Heart right ventricle (tissue), 16 donors: ENCODE measurements at regions not wholly inside any gene's neighbourhood (a gene's known extent, or its start where the extent isn't known, plus 50 kb on each side); places are given as distances from the start of the nearest gene placed in this dataset.

Experiments
- ATAC-seq, 8 donors: fragments of 200-7000 bp; cut with Tn5 transposase; one replicate each; pipeline ENCODE4 v1.9.1; 2020; ENCODE audit warnings: mild to moderate bottlenecking in 8 of 8, moderate library complexity in 8 of 8, moderate number of reproducible peaks in 1 of 8
- DNase-seq, 2 donors: peaks; one replicate each; pipeline ENCODE4 v3.0.0-alpha.2; 2020
- H3K27ac ChIP-seq, 10 donors: fragments of 200-600 bp; sonication (generic) in 2 of 10; one replicate each; pipeline versions ENCODE4 v1.5.0 to v1.8.0; 2020 to 2022; ENCODE audit warnings: mild to moderate bottlenecking in 3 of 10
- H3K27me3 ChIP-seq, 7 donors: fragments of 200-600 bp; one replicate each; pipeline ENCODE4 v1.8.0; 2021 to 2022; ENCODE audit warnings: mild to moderate bottlenecking in 2 of 7
- H3K36me3 ChIP-seq, 9 donors: fragments of 200-600 bp; sonication (generic) in 1 of 9; one replicate each; pipeline versions ENCODE4 v1.5.0 to v1.8.0; 2020 to 2022; ENCODE audit warnings: mild to moderate bottlenecking in 2 of 9
- H3K4me1 ChIP-seq, 9 donors: fragments of 200-600 bp; sonication (generic) in 1 of 9; one replicate each; pipeline versions ENCODE4 v1.5.0 to v1.8.0; 2020 to 2022; ENCODE audit warnings: mild to moderate bottlenecking in 4 of 9
- H3K4me3 ChIP-seq, 10 donors: fragments of 200-600 bp; sonication (generic) in 2 of 10; one replicate each; pipeline versions ENCODE4 v1.5.0 to v1.8.0; 2020 to 2022; ENCODE audit warnings: mild to moderate bottlenecking in 7 of 10, moderate library complexity in 2 of 10
- H3K9me3 ChIP-seq, 11 donors: fragments of 200-600 bp in 10 of 11; sonication (generic) in 2 of 11; one replicate each; pipeline versions ENCODE4 v1.5.0 to v1.8.0; 2013 to 2022; ENCODE audit warnings: mild to moderate bottlenecking in 2 of 11, control low read depth in 1 of 11, moderate library complexity in 1 of 11
- WGBS, 2 donors: extraction: QIAGEN DNeasy Blood & Tissue Kit; methylation state at CpG; one replicate each; pipeline ENCODE4 v1.1.7; 2013; ENCODE audit warnings: inconsistent platforms in 1 of 2; 5-methylcytosine and 5-hydroxymethylcytosine counted together
- intact Hi-C, 10 donors: fragments of 100-400 bp; cut with DNase I; formaldehyde crosslinking; loops; one replicate each; pipeline versions ENCODE4 v1.11.1 to v1.14.2; 2022
- TF ChIP-seq, protein P1 (sequence below), 9 donors: fragments of 200-600 bp; sonication (generic) in 2 of 9; IDR thresholded peaks; one replicate each; pipeline versions ENCODE4 v1.5.0 to v1.8.0; 2021 to 2022; ENCODE audit warnings: antibody characterized with exemption in 9 of 9, mild to moderate bottlenecking in 5 of 9, moderate library complexity in 1 of 9
- donor health status: Arrhythmogenic right ventricular cardiomyopathy.
- donor health status: ischemic (EF 13 %, LVEDD 7.1; RV severe dilation, severe dysfunction).
- donor health status: healthy with polysubstance abuse.
- donor health status: DM: no; HTN: yes; CAD: no.
- donor health status: DM: no; HTN: no; CAD: no.
- donor health status: ischemic (EF 25% LVEDD 6.9; RV normal size, moderate dysfunction).
- donor health status: ischemic (EF 25% LVEDD 5.7; RV mildly dilated, moderate dysfunction).
- donor health status: healthy.
- donor health status: DM: yes; HTN: yes; CAD: no.
- donor health status: Ischemic cardiomyopathy.
- donor health status: ischemic (EF 35%, LVEDD 5.7; RV mildly dilated, moderate dysfunction).
- donor health status: nonischemic (EF 11% LVEDD 7.7; RV severe dilation, severe dysfunction).
- donor health status: DM: yes; HTN: yes; CAD: no.
- donor health status: PGD.
- donor health status: ischemic (EF 29% LVEDD 5.4; RV normal size, mild dysfunction).
- donor health status: nonischemic (EF 23%, LVEDD 6.1; RV moderate dilation, normal function).

DNA sequence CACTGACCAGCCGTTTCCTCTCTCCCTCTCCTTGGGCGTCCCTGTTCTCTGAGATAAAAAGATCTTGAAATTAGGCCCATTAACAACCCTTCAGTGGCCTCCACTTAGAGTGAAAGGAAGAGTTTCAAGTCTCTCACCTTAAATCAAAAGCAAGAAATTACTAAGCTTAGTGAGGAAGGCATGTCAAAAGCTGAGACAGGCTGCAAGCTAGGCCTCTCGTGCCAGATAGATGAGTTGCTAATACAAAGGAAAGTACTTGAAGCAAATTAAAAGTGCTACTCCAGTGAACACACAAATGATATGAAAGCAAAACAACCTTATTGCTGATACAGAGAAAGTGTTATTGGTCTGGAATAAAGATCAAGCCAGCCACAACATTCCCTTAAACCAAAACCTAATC, 331.3 kb upstream of the SEMA6A start:
- ATAC-seq (no peak), DNase-seq (no peak)
- TF ChIP-seq, protein P1, sequence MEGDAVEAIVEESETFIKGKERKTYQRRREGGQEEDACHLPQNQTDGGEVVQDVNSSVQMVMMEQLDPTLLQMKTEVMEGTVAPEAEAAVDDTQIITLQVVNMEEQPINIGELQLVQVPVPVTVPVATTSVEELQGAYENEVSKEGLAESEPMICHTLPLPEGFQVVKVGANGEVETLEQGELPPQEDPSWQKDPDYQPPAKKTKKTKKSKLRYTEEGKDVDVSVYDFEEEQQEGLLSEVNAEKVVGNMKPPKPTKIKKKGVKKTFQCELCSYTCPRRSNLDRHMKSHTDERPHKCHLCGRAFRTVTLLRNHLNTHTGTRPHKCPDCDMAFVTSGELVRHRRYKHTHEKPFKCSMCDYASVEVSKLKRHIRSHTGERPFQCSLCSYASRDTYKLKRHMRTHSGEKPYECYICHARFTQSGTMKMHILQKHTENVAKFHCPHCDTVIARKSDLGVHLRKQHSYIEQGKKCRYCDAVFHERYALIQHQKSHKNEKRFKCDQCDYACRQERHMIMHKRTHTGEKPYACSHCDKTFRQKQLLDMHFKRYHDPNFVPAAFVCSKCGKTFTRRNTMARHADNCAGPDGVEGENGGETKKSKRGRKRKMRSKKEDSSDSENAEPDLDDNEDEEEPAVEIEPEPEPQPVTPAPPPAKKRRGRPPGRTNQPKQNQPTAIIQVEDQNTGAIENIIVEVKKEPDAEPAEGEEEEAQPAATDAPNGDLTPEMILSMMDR (IDR thresholded peaks at IDR 0.05): no peak
- 86% methylated on average over 3 of the region's 3 CpGs for WGBS, 2 donors
- Histone ChIP-seq H3K9me3 (no peaks in the 10 kb centered on the region), H3K27me3 (no peaks in the 10 kb centered on the region), H3K4me1 (no peaks in the 10 kb centered on the region), H3K27ac (no peak overlapping the region), H3K36me3 (no peaks in the 10 kb centered on the region), H3K4me3 (no peak overlapping the region)
- intact Hi-C loops: no loop called here

DNA sequence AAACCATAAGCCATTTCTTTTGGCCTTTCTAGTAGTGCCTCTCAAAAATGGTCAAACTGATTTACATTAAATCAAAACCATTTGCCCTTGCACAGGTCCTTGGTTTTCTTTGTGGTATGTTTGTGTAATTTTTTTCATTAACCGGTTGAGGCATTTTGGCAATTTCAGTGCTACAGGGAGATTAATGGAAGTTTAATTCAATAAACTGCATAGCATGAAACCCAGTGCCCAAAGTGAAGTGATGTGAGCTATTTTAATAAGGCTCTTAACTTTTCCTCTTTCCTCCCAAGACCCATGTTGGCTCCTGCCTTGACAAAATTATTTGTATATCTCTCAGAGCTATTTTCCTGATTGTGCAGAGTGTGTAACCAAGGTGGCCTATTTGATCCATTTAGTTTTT, 326.2 kb upstream of the SEMA6A start:
- intact Hi-C loops: no loop called here
- H3K9me3 ChIP-seq: no peaks in the 10 kb centered on the region
- no peak for ATAC-seq
- no peak for DNase-seq
- no peaks in the 10 kb centered on the region for H3K36me3 ChIP-seq
- H3K27me3 ChIP-seq: no peaks in the 10 kb centered on the region
- 95 to 96% methylated on average over 1 of the region's 1 CpG for WGBS, 2 donors
- no peak overlapping the region for H3K27ac ChIP-seq
- no peak overlapping the region for H3K4me3 ChIP-seq
- TF ChIP-seq, protein P1 (IDR thresholded peaks at IDR 0.05): no peak
- H3K4me1 ChIP-seq: peaks cover 0 to 10% (median 0%) of the 10 kb centered on the region in 9 donors

DNA sequence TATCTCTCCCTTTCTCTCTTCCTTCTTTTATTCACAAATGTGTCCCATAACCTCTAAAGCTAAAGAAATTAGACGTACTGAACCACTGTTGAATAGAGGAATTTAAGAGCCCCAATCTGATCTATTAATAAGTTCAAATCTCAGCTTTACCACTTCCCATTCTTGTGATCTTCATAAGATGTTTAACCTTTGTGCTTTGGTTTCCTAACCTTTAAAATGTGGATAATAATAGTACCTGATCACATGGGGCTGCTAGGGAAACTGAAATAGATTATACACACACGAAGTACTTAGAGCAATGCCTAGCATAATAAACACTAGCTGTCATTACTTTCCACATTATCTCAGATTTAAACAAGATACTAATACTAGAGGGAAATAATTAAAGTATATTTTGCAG, 324.3 kb upstream of the SEMA6A start:
- no peak overlapping the region for H3K4me3 ChIP-seq

DNA sequence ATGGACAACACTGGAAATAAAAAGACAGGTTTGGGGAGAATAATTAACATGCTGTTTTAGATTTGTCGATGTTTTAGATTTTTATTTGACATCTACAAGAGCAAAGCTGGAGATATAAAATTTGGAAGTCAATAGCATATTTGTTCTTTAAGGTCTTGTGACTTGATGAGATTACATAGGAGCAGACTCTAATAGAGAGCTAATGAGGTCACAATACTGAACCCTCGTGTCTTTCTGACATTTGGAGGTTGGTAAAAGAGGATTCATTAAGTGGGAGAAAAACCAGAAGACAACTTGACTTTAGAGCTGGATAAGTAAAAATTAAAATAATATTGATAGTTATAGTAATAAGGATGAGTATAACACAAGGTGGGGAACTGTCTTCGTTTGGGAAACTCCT, 322.7 kb upstream of the SEMA6A start:
- WGBS, 2 donors: 77 to 80% methylated on average over 3 of the region's 3 CpGs
- intact Hi-C loops: no loop called here
- no peak overlapping the region for H3K27ac ChIP-seq
- peaks cover 0 to 10% (median 0%) of the 10 kb centered on the region in 9 donors for H3K4me1 ChIP-seq
- no peaks in the 10 kb centered on the region for H3K36me3 ChIP-seq
- DNase-seq (no peak), ATAC-seq (no peak)
- no peaks in the 10 kb centered on the region for H3K27me3 ChIP-seq
- no peaks in the 10 kb centered on the region for H3K9me3 ChIP-seq
- TF ChIP-seq, protein P1 (IDR thresholded peaks at IDR 0.05): no peak
- no peak overlapping the region for H3K4me3 ChIP-seq

More for the DNA sequence above, 324.3 kb upstream of the SEMA6A start:
- peaks cover 0 to 10% (median 0%) of the 10 kb centered on the region in 9 donors for H3K4me1 ChIP-seq
- intact Hi-C loops: no loop called here
- 39 to 40% methylated on average over 2 of the region's 2 CpGs for WGBS, 2 donors
- peak in 5 of 8 donors; percentile 28 to 88 (median 70) for ATAC-seq
- H3K27me3 ChIP-seq: no peaks in the 10 kb centered on the region
- TF ChIP-seq, protein P1 (IDR thresholded peaks at IDR 0.05): no peak
- H3K27ac ChIP-seq: no peak overlapping the region
- DNase-seq: no peak
- no peaks in the 10 kb centered on the region for H3K9me3 ChIP-seq
- H3K36me3 ChIP-seq: no peaks in the 10 kb centered on the region

DNA sequence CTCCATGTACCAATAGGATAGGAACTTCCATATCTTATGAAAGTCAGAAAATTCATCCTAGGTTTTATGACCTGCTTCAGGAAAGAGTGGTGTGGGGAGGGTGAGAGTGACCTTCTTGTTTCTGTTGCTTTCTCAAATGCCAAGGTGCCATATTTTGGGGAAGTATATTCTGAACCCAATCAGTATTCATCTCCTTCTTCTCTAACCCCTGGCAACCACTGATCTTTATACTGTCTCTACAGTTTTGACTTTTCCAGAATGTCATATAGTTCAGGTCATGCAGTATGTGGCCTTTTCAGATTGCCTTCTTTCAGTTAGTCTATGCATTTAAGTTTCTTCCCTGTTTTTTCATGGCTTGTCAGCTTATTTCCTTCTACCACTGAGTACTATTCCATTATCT, 321.4 kb upstream of the SEMA6A start:
- TF ChIP-seq, protein P1 (IDR thresholded peaks at IDR 0.05): no peak
- Histone ChIP-seq H3K27me3 (no peaks in the 10 kb centered on the region), H3K4me3 (no peak overlapping the region), H3K27ac (no peak overlapping the region), H3K4me1 (peaks cover 0 to 10% (median 0%) of the 10 kb centered on the region in 9 donors), H3K9me3 (no peaks in the 10 kb centered on the region), H3K36me3 (no peaks in the 10 kb centered on the region)
- intact Hi-C loops: no loop called here
- no peak for DNase-seq
- no peak for ATAC-seq
